ENCODE measurements at regions not wholly inside any gene's neighbourhood (a gene's known extent, or its start where the extent isn't known, plus 50 kb on each side); places are given as distances from the start of the nearest gene placed in this dataset.

- H3K4me1 ChIP-seq (ENCODE audit: control insufficient read depth, insufficient read depth, low read length, poor library complexity, severe bottlenecking) = no peaks in the 10 kb centered on the region
- no peak overlapping the region for H3K4me3 ChIP-seq (ENCODE audit: insufficient read depth, low read depth, low read length, poor library complexity, severe bottlenecking)
- no peaks in the 10 kb centered on the region for H3K36me3 ChIP-seq (ENCODE audit: control insufficient read depth, insufficient read depth, low read length)
- H3K27ac ChIP-seq (ENCODE audit: insufficient read depth, low read length, poor library complexity, severe bottlenecking) = no peak overlapping the region
- no peak for DNase-seq
- H3K27me3 ChIP-seq (replicated peaks; ENCODE audit: control insufficient read depth, insufficient read depth, low read length, poor library complexity, severe bottlenecking) = no peaks in the 10 kb centered on the region
- H3K9me3 ChIP-seq (ENCODE audit: control insufficient read depth, low read length) = no peaks in the 10 kb centered on the region
These were observed 179.0 kb upstream of the PITX1 start for GRCh38 chr5:135213027-135213386.

- H3K9me3 ChIP-seq (ENCODE audit: control insufficient read depth, low read length) = no peaks in the 10 kb centered on the region
- H3K4me1 ChIP-seq (ENCODE audit: control insufficient read depth, insufficient read depth, low read length, poor library complexity, severe bottlenecking) = no peaks in the 10 kb centered on the region
- H3K4me3 ChIP-seq (ENCODE audit: insufficient read depth, low read depth, low read length, poor library complexity, severe bottlenecking) = no peak overlapping the region
- H3K27ac ChIP-seq (ENCODE audit: insufficient read depth, low read length, poor library complexity, severe bottlenecking) = no peak overlapping the region
- no peaks in the 10 kb centered on the region for H3K27me3 ChIP-seq (replicated peaks; ENCODE audit: control insufficient read depth, insufficient read depth, low read length, poor library complexity, severe bottlenecking)
- no peaks in the 10 kb centered on the region for H3K36me3 ChIP-seq (ENCODE audit: control insufficient read depth, insufficient read depth, low read length)
- DNase-seq = no peak
These were observed 178.5 kb upstream of the PITX1 start for GRCh38 chr5:135212361-135213026.

DNA sequence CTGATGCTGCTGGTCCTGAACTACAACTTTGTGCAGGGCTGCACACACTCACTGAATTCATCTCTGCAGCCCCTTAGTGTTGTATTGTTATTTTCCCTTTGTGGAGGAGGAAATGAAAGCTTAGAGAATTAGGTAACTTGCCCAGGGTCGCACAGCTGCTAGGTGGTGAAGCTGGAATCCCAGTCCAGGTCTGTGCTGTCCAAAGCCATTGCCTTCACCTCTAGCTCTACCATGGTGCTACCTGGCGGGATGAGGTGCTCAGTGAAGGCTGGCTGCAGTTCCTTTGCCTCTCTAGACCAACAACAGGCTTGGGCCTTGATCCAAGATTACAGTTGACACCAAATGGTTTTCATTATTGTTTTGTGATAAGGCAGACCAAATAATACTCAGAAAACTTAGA lies 177.8 kb upstream of the PITX1 start:
- no peaks in the 10 kb centered on the region for H3K27me3 ChIP-seq (replicated peaks; ENCODE audit: control insufficient read depth, insufficient read depth, low read length, poor library complexity, severe bottlenecking)
- no peaks in the 10 kb centered on the region for H3K9me3 ChIP-seq (ENCODE audit: control insufficient read depth, low read length)
- H3K4me1 ChIP-seq (ENCODE audit: control insufficient read depth, insufficient read depth, low read length, poor library complexity, severe bottlenecking) = no peaks in the 10 kb centered on the region
- no peak overlapping the region for H3K27ac ChIP-seq (ENCODE audit: insufficient read depth, low read length, poor library complexity, severe bottlenecking)
- no peaks in the 10 kb centered on the region for H3K36me3 ChIP-seq (ENCODE audit: control insufficient read depth, insufficient read depth, low read length)
- H3K4me3 ChIP-seq (ENCODE audit: insufficient read depth, low read depth, low read length, poor library complexity, severe bottlenecking) = no peak overlapping the region
- no peak for DNase-seq

DNA sequence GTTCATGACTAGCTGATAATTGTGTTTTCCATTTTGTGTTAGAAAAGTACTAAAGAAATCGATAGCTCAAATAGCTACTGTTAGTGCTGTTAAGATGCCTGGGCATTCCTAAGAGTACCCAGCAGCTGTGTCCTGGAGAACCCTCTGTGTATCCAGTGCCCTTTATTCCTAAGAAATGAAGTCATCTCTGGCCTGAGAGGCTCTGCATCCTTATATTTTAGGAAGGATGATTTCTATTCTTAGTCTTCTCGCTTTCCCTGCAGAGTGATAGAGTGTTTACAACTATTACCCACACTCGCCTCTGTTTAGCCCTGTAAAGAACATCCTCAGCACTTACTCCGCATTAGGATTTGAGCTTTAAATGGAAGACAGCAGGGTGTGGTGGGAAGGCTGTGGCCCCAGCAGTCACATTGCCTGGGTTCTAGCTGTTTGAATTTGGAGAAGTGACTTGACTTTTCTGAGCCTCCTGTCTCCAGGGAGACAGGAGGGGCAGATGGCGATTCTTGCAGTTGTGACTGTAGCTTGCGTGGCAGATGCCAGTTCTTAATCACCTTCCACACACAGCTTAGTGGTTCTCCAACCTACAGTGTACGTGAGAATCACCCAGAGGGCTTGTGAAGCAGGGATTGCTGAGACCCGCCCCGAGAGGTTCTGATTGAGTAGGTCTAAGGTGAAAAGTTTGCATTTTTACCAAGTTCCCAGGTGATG lies 177.2 kb upstream of the PITX1 start:
- H3K27me3 ChIP-seq (replicated peaks; ENCODE audit: control insufficient read depth, insufficient read depth, low read length, poor library complexity, severe bottlenecking) = no peaks in the 10 kb centered on the region
- H3K36me3 ChIP-seq (ENCODE audit: control insufficient read depth, insufficient read depth, low read length) = no peaks in the 10 kb centered on the region
- no peaks in the 10 kb centered on the region for H3K4me1 ChIP-seq (ENCODE audit: control insufficient read depth, insufficient read depth, low read length, poor library complexity, severe bottlenecking)
- no peak overlapping the region for H3K4me3 ChIP-seq (ENCODE audit: insufficient read depth, low read depth, low read length, poor library complexity, severe bottlenecking)
- DNase-seq = no peak
- H3K9me3 ChIP-seq (ENCODE audit: control insufficient read depth, low read length) = no peaks in the 10 kb centered on the region
- H3K27ac ChIP-seq (ENCODE audit: insufficient read depth, low read length, poor library complexity, severe bottlenecking) = no peak overlapping the region

DNA sequence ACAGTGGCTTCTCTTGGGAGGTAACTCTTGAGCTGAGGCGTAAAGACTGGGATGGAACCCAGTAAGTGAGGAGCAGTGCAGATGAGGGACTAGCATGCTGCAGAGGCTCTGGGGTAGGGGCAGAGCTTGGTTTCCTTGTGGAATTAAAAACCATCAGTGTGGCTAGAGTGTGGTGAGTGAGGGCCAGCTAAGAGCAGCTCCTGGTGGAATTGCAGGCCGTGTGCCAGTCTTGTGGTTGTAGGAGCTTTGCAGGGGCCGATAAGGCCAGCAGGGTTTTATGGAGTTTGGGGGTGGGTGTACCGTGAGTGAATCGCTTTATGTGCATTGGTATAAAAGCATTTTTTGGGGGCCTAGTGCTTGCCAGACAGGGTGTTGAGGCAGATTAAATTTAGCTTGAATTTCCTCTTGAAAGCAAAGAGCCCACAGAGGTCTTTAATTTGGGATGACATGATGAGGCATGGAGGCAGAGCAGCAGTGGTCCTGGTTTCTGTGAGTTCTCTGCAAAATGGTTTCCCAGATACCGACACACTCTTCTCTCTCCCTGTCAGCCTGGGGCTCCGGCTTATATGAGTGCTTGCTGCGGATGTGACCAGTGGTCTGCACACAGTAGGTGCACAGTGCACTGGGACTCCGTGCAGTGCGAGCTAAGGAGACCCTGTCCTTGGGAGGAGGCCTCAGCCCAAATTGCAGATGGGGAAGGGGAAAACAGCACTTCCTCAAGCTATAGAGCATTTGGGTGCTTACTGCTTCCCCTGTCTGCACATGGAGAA lies 176.4 kb upstream of the PITX1 start:
- no peak for DNase-seq
- H3K27ac ChIP-seq (ENCODE audit: insufficient read depth, low read length, poor library complexity, severe bottlenecking) = no peak overlapping the region
- no peaks in the 10 kb centered on the region for H3K36me3 ChIP-seq (ENCODE audit: control insufficient read depth, insufficient read depth, low read length)
- H3K4me1 ChIP-seq (ENCODE audit: control insufficient read depth, insufficient read depth, low read length, poor library complexity, severe bottlenecking) = no peaks in the 10 kb centered on the region
- H3K27me3 ChIP-seq (replicated peaks; ENCODE audit: control insufficient read depth, insufficient read depth, low read length, poor library complexity, severe bottlenecking) = no peaks in the 10 kb centered on the region
- no peaks in the 10 kb centered on the region for H3K9me3 ChIP-seq (ENCODE audit: control insufficient read depth, low read length)
- no peak overlapping the region for H3K4me3 ChIP-seq (ENCODE audit: insufficient read depth, low read depth, low read length, poor library complexity, severe bottlenecking)

- DNase-seq = no peak
These were observed 175.1 kb upstream of the PITX1 start for GRCh38 chr5:135208903-135209721.

GRCh38 chr5:135208555-135208902 lies 174.5 kb upstream of the PITX1 start:
- Histone ChIP-seq H3K27me3 (replicated peaks; ENCODE audit: control insufficient read depth, insufficient read depth, low read length, poor library complexity, severe bottlenecking) (no peaks in the 10 kb centered on the region), H3K4me3 (ENCODE audit: insufficient read depth, low read depth, low read length, poor library complexity, severe bottlenecking) (no peak overlapping the region), H3K36me3 (ENCODE audit: control insufficient read depth, insufficient read depth, low read length) (no peaks in the 10 kb centered on the region), H3K9me3 (ENCODE audit: control insufficient read depth, low read length) (no peaks in the 10 kb centered on the region), H3K4me1 (ENCODE audit: control insufficient read depth, insufficient read depth, low read length, poor library complexity, severe bottlenecking) (no peaks in the 10 kb centered on the region), H3K27ac (ENCODE audit: insufficient read depth, low read length, poor library complexity, severe bottlenecking) (no peak overlapping the region)
- no peak for DNase-seq

More at GRCh38 chr5:135208903-135209721, 175.1 kb upstream of the PITX1 start:
- no peak overlapping the region for H3K4me3 ChIP-seq (ENCODE audit: insufficient read depth, low read depth, low read length, poor library complexity, severe bottlenecking)
- no peaks in the 10 kb centered on the region for H3K27me3 ChIP-seq (replicated peaks; ENCODE audit: control insufficient read depth, insufficient read depth, low read length, poor library complexity, severe bottlenecking)
- no peak overlapping the region for H3K27ac ChIP-seq (ENCODE audit: insufficient read depth, low read length, poor library complexity, severe bottlenecking)
- no peaks in the 10 kb centered on the region for H3K4me1 ChIP-seq (ENCODE audit: control insufficient read depth, insufficient read depth, low read length, poor library complexity, severe bottlenecking)
- H3K36me3 ChIP-seq (ENCODE audit: control insufficient read depth, insufficient read depth, low read length) = no peaks in the 10 kb centered on the region
- H3K9me3 ChIP-seq (ENCODE audit: control insufficient read depth, low read length) = no peaks in the 10 kb centered on the region

DNA sequence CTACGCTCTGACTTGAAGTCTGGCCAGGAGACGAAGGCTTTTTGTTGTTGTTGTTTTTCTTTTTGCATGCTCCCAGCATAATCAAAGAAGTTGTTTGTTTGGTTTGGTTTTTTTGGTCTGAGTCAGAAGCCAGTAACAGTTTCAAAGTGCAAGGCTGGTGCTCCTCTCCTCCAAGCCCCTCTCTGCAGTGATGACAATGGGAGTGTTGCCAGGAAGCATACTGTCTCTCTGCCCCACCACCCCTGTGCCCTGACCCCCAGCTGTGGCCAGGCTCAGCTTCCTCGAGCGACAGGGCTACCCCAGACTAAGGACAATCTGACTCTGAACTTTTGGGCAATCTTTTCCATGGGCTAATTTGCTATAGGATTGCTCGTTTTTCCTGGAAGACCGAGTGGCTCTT lies 173.8 kb upstream of the PITX1 start:
- Histone ChIP-seq H3K4me1 (ENCODE audit: control insufficient read depth, insufficient read depth, low read length, poor library complexity, severe bottlenecking) (no peaks in the 10 kb centered on the region), H3K9me3 (ENCODE audit: control insufficient read depth, low read length) (no peaks in the 10 kb centered on the region), H3K36me3 (ENCODE audit: control insufficient read depth, insufficient read depth, low read length) (no peaks in the 10 kb centered on the region), H3K27ac (ENCODE audit: insufficient read depth, low read length, poor library complexity, severe bottlenecking) (no peak overlapping the region), H3K27me3 (replicated peaks; ENCODE audit: control insufficient read depth, insufficient read depth, low read length, poor library complexity, severe bottlenecking) (no peaks in the 10 kb centered on the region), H3K4me3 (ENCODE audit: insufficient read depth, low read depth, low read length, poor library complexity, severe bottlenecking) (no peak overlapping the region)
- no peak for DNase-seq

GRCh38 chr5:135206862-135207261 lies 172.8 kb upstream of the PITX1 start:
- Histone ChIP-seq H3K27me3 (replicated peaks; ENCODE audit: control insufficient read depth, insufficient read depth, low read length, poor library complexity, severe bottlenecking) (no peaks in the 10 kb centered on the region), H3K27ac (ENCODE audit: insufficient read depth, low read length, poor library complexity, severe bottlenecking) (no peak overlapping the region), H3K36me3 (ENCODE audit: control insufficient read depth, insufficient read depth, low read length) (no peaks in the 10 kb centered on the region), H3K9me3 (ENCODE audit: control insufficient read depth, low read length) (no peaks in the 10 kb centered on the region), H3K4me3 (ENCODE audit: insufficient read depth, low read depth, low read length, poor library complexity, severe bottlenecking) (no peak overlapping the region), H3K4me1 (ENCODE audit: control insufficient read depth, insufficient read depth, low read length, poor library complexity, severe bottlenecking) (no peaks in the 10 kb centered on the region)
- DNase-seq = no peak
